ENCODE measurements at regions not wholly inside any gene's neighbourhood (a gene's known extent, or its start where the extent isn't known, plus 50 kb on each side); places are given as distances from the start of the nearest gene placed in this dataset.

GRCh38 chr4:24105327-24106038 is 215.6 kb upstream of the PPARGC1A start:
- ChIA-PET CTCF (no interaction called here), POLR2A (interaction anchor here (0.7 kb wide), 1 partner anchor 12 kb away, joined by 3 read pairs; no protein-coding TSS in a partner anchor)
- Mint-ChIP-seq H3K4me1 (ENCODE audit: low read depth) (no peaks in the 10 kb centered on the region), H3K36me3 (ENCODE audit: low read depth) (no peaks in the 10 kb centered on the region), H3K4me3 (no peak overlapping the region), H3K27me3 (no peaks in the 10 kb centered on the region), H3K9me3 (peaks cover 2% of the 10 kb centered on the region), H3K27ac (no peak overlapping the region)
- DNase-seq, result no peak
- no peak for TF ChIP-seq CTCF (IDR thresholded peaks at IDR 0.05)
- intact Hi-C loops (cut with micrococcal nuclease), result no loop called here
- ATAC-seq, result no peak

- ChIA-PET CTCF (no interaction called here), POLR2A (no interaction called here)
- ATAC-seq (no peak), DNase-seq (no peak)
- Mint-ChIP-seq H3K4me3 (no peak overlapping the region), H3K36me3 (ENCODE audit: low read depth) (no peaks in the 10 kb centered on the region), H3K9me3 (no peaks in the 10 kb centered on the region), H3K27ac (no peak overlapping the region), H3K4me1 (ENCODE audit: low read depth) (no peaks in the 10 kb centered on the region), H3K27me3 (no peaks in the 10 kb centered on the region)
- intact Hi-C loops (cut with micrococcal nuclease), result no loop called here
- no peak for TF ChIP-seq CTCF (IDR thresholded peaks at IDR 0.05)
These were observed 214.3 kb upstream of the PPARGC1A start for GRCh38 chr4:24104158-24104565.

GRCh38 chr4:24103434-24104157 is 213.7 kb upstream of the PPARGC1A start:
- Mint-ChIP-seq H3K4me1 (ENCODE audit: low read depth) (no peaks in the 10 kb centered on the region), H3K36me3 (ENCODE audit: low read depth) (no peaks in the 10 kb centered on the region), H3K27me3 (no peaks in the 10 kb centered on the region), H3K9me3 (no peaks in the 10 kb centered on the region), H3K4me3 (no peak overlapping the region), H3K27ac (no peak overlapping the region)
- POLR2A ChIA-PET, result no interaction called here
- DNase-seq (no peak), ATAC-seq (no peak)
- CTCF ChIA-PET, result no interaction called here
- TF ChIP-seq CTCF (IDR thresholded peaks at IDR 0.05), result no peak
- intact Hi-C loops (cut with micrococcal nuclease), result no loop called here

GRCh38 chr4:24102621-24103020 is 212.8 kb upstream of the PPARGC1A start:
- Mint-ChIP-seq H3K27me3 (no peaks in the 10 kb centered on the region), H3K4me1 (ENCODE audit: low read depth) (no peaks in the 10 kb centered on the region), H3K4me3 (no peak overlapping the region), H3K27ac (no peak overlapping the region), H3K9me3 (no peaks in the 10 kb centered on the region), H3K36me3 (ENCODE audit: low read depth) (no peaks in the 10 kb centered on the region)
- CTCF ChIA-PET, result no interaction called here
- intact Hi-C loops (cut with micrococcal nuclease), result no loop called here
- no peak for ATAC-seq
- no peak for TF ChIP-seq CTCF (IDR thresholded peaks at IDR 0.05)
- POLR2A ChIA-PET, result no interaction called here
- no peak for DNase-seq

GRCh38 chr4:24096603-24097002 is 206.8 kb upstream of the PPARGC1A start:
- Mint-ChIP-seq H3K9me3 (no peaks in the 10 kb centered on the region), H3K4me3 (no peak overlapping the region), H3K4me1 (ENCODE audit: low read depth) (no peaks in the 10 kb centered on the region), H3K27me3 (no peaks in the 10 kb centered on the region), H3K36me3 (ENCODE audit: low read depth) (no peaks in the 10 kb centered on the region), H3K27ac (no peak overlapping the region)
- ATAC-seq (no peak), DNase-seq (no peak)
- TF ChIP-seq CTCF (IDR thresholded peaks at IDR 0.05), result no peak
- CTCF ChIA-PET, result no interaction called here
- intact Hi-C loops (cut with micrococcal nuclease), result no loop called here
- POLR2A ChIA-PET, result no interaction called here
